Panc1 (cell line): ENCODE measurements at regions not wholly inside any gene's neighbourhood (a gene's known extent, or its start where the extent isn't known, plus 50 kb on each side); places are given as distances from the start of the nearest gene placed in this dataset.

Source experiments
- ATAC-seq: fragments of 200-7000 bp; cut with Tn5 transposase; 2 replicates; pipeline ENCODE4 v1.9.1; 2020; ENCODE audit warnings: mild to moderate bottlenecking, moderate library complexity
- BruUV-seq: library from RNA; stranded (reverse); fragments of 400-500 nt; replicated peaks from 2 replicates; lab custom pipeline; 2021; lab: Mats Ljungman, UMichigan
- CTCF ChIA-PET: fragments of 300-600 bp; sonication (Branson Sonifier 250); formaldehyde crosslinking; loops from one replicate; lab custom pipeline; 2022; ENCODE audit warnings: antibody characterized with exemption; lab: Charles Lee
- POLR2A ChIA-PET: fragments of 300-600 bp; sonication (Branson Sonifier 250); formaldehyde crosslinking; loops from one replicate; lab custom pipeline; 2022; ENCODE audit warnings: antibody characterized with exemption; lab: Charles Lee
- DNase-seq: peaks from one replicate; pipeline ENCODE4 v3.0.0-alpha.2; 2010; ENCODE audit warnings: low read depth, low spot score
- H3K27ac ChIP-seq: 2 replicates; pipeline ENCODE4 v1.5.1; 2011; ENCODE audit warnings: mild to moderate bottlenecking, low read length, inconsistent platforms
- H3K27me3 ChIP-seq: fragments of 200-500 bp; sonication (Bioruptor generic); 2 replicates; pipeline ENCODE4 v1.6.0; 2014; ENCODE audit warnings: low read length, inconsistent platforms; ENCODE audit not compliant: control insufficient read depth, insufficient read depth
- H3K36me3 ChIP-seq: fragments of 200-500 bp; sonication (Bioruptor generic); 2 replicates; pipeline ENCODE4 v1.5.1; 2014; ENCODE audit warnings: inconsistent platforms, mild to moderate bottlenecking, low read length, moderate library complexity; ENCODE audit not compliant: control insufficient read depth, insufficient read depth
- H3K4me1 ChIP-seq: 2 replicates; pipeline ENCODE4 v1.5.1; 2011; ENCODE audit warnings: inconsistent platforms, mild to moderate bottlenecking, low read length, moderate library complexity; ENCODE audit not compliant: control insufficient read depth, insufficient read depth
- H3K4me3 ChIP-seq, 2 experiments: 2 replicates each; pipeline ENCODE4 v1.5.1; 2011 to 2012; ENCODE audit warnings: low read depth in 2 of 2, low read length in 2 of 2, mild to moderate bottlenecking in 2 of 2, inconsistent platforms in 1 of 2, moderate library complexity in 1 of 2
- H3K9me3 ChIP-seq: fragments of 200-500 bp; sonication (Bioruptor generic); 2 replicates; pipeline ENCODE4 v1.5.1; 2014; ENCODE audit warnings: low read depth, mild to moderate bottlenecking, inconsistent platforms, low read length, moderate library complexity; ENCODE audit not compliant: control insufficient read depth, insufficient read depth
- CTCF ChIP-seq: fragments of 450-650 bp; IDR thresholded peaks from 2 replicates; pipeline ENCODE4 v1.5.1; 2017; ENCODE audit warnings: mild to moderate bottlenecking
- POLR2AphosphoS5 ChIP-seq: IDR thresholded peaks from 2 replicates; pipeline ENCODE4 v1.6.1; 2012; ENCODE audit warnings: mild to moderate bottlenecking, low read depth, low read length, moderate library complexity
- REST ChIP-seq, 2 experiments: IDR thresholded peaks; 2 replicates each; pipeline ENCODE4 v1.6.1; 2011 to 2012; ENCODE audit warnings: low read depth in 2 of 2, control low read depth in 1 of 2, low read length in 1 of 2, mild to moderate bottlenecking in 1 of 2, moderate library complexity in 1 of 2; ENCODE audit not compliant: insufficient read depth in 1 of 2
- SIN3A ChIP-seq: IDR thresholded peaks from 2 replicates; pipeline ENCODE4 v1.6.1; 2012; ENCODE audit warnings: low read depth, mild to moderate bottlenecking, low read length, moderate library complexity, borderline replicate concordance; ENCODE audit not compliant: insufficient read depth
- TCF7L2 ChIP-seq: IDR thresholded peaks from 2 replicates; pipeline ENCODE4 v1.6.1; 2011; ENCODE audit warnings: mild to moderate bottlenecking, low read depth, low read length, inconsistent platforms
- in situ Hi-C: cut with HindIII; loops from 2 replicates; pipeline ENCODE4 v1.10.0; 2016; ENCODE audit warnings: low sequenced_read_pairs, low pct_unique_long_range_greater_than_20kb
- intact Hi-C: fragments of 100-400 bp; cut with micrococcal nuclease; formaldehyde crosslinking; loops from one replicate; pipeline ENCODE4 v1.10.0; 2022; ENCODE audit not compliant: unreplicated experiment

GRCh38 chr4:187516224-187516623 is 479.3 kb upstream of the ZFP42 start:
- no peak for TF ChIP-seq TCF7L2
- TF ChIP-seq SIN3A: no peak
- TF ChIP-seq POLR2AphosphoS5: no peak
- no peak for TF ChIP-seq CTCF
- TF ChIP-seq REST (IDR thresholded peaks at IDR 0.05; ENCODE audit: insufficient read depth in 1 of 2, low read depth in 2 of 2, low read length in 1 of 2): no peak
- H3K27me3 ChIP-seq: no peaks in the 10 kb centered on the region
- H3K36me3 ChIP-seq: no peaks in the 10 kb centered on the region
- ATAC-seq: no peak
- in situ Hi-C loops: no loop called here
- no peaks in the 10 kb centered on the region for H3K9me3 ChIP-seq
- CTCF ChIA-PET: no interaction called here
- POLR2A ChIA-PET: no interaction called here
- BruUV-seq: no TSS peak
- no peak overlapping the region for H3K4me3 ChIP-seq
- H3K4me1 ChIP-seq: no peaks in the 10 kb centered on the region
- DNase-seq: no peak
- no peak overlapping the region for H3K27ac ChIP-seq
- intact Hi-C loops: no loop called here

- no peak for TF ChIP-seq TCF7L2
- TF ChIP-seq POLR2AphosphoS5: no peak
- no peak for TF ChIP-seq REST (IDR thresholded peaks at IDR 0.05; ENCODE audit: insufficient read depth in 1 of 2, low read depth in 2 of 2, low read length in 1 of 2)
- no peak for TF ChIP-seq CTCF
- TF ChIP-seq SIN3A: no peak
- no peaks in the 10 kb centered on the region for H3K9me3 ChIP-seq
- no peaks in the 10 kb centered on the region for H3K27me3 ChIP-seq
- no peak for DNase-seq
- intact Hi-C loops (no loop called here), in situ Hi-C loops (no loop called here)
- no TSS peak for BruUV-seq
- no peaks in the 10 kb centered on the region for H3K36me3 ChIP-seq
- H3K27ac ChIP-seq: no peak overlapping the region
- POLR2A ChIA-PET: no interaction called here
- no peak overlapping the region for H3K4me3 ChIP-seq
- H3K4me1 ChIP-seq: no peaks in the 10 kb centered on the region
- CTCF ChIA-PET: no interaction called here
- no peak for ATAC-seq
Measured at GRCh38 chr4:187541666-187542065, 453.9 kb upstream of the ZFP42 start.
